Body of pancreas (tissue), 4 donors: ENCODE measurements at regions not wholly inside any gene's neighbourhood (a gene's known extent, or its start where the extent isn't known, plus 50 kb on each side); places are given as distances from the start of the nearest gene placed in this dataset.

Experiments used
- POLR2A ChIP-seq, 3 donors: fragments of 450-650 bp; IDR thresholded peaks; one replicate each; pipeline ENCODE4 v1.6.1; 2016; ENCODE audit warnings: antibody characterized with exemption in 3 of 3, mild to moderate bottlenecking in 2 of 3
- TF ChIP-seq, protein P1 (sequence below), 7 experiments: fragments of 450-650 bp in 4 of 7; fragments of 200-600 bp in 3 of 7; sonication (generic) in 3 of 7; IDR thresholded peaks; one replicate each; pipeline ENCODE4 v1.5.1; 2016 to 2019; ENCODE audit warnings: antibody characterized with exemption in 7 of 7

DNA sequence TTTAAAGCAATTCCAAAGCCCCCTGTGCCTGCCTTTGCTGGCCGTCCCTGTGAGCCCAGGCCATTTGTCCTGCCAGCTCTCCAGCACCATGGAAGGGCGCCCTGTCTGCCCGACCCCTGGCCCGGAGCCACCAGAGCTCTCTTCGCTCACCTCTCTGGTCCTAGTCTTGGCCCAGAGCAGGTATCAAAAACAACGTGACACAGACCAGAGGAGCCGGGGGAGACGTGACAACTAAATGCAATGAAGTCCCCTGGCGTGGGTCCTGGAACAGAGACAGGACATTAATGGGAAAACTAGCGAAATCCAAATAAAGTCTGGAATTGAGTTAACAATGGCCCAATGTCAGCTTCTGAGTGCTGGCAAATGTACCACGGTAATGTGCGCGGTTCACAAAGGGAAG lies 83.2 kb upstream of the DIO3 start:
- TF ChIP-seq, protein P1, sequence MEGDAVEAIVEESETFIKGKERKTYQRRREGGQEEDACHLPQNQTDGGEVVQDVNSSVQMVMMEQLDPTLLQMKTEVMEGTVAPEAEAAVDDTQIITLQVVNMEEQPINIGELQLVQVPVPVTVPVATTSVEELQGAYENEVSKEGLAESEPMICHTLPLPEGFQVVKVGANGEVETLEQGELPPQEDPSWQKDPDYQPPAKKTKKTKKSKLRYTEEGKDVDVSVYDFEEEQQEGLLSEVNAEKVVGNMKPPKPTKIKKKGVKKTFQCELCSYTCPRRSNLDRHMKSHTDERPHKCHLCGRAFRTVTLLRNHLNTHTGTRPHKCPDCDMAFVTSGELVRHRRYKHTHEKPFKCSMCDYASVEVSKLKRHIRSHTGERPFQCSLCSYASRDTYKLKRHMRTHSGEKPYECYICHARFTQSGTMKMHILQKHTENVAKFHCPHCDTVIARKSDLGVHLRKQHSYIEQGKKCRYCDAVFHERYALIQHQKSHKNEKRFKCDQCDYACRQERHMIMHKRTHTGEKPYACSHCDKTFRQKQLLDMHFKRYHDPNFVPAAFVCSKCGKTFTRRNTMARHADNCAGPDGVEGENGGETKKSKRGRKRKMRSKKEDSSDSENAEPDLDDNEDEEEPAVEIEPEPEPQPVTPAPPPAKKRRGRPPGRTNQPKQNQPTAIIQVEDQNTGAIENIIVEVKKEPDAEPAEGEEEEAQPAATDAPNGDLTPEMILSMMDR (IDR thresholded peaks at IDR 0.05), result no peak
- TF ChIP-seq POLR2A (IDR thresholded peaks at IDR 0.05), result no peak
